SK-N-SH (cell line): ENCODE measurements at regions not wholly inside any gene's neighbourhood (a gene's known extent, or its start where the extent isn't known, plus 50 kb on each side); places are given as distances from the start of the nearest gene placed in this dataset.
A peak's percentile ranks its signal among the peaks of the same experiment; 100 is the strongest.

Experiments
- CTCF ChIA-PET: fragments of 300-600, 350-600 bp; formaldehyde crosslinking; extraction: SDS; loops from one replicate; lab custom pipeline; 2021; lab: Yijun Ruan, JAX
- POLR2A ChIA-PET: fragments of 350-600 bp; sonication (Branson Sonifier 250); formaldehyde crosslinking; extraction: SDS; loops from one replicate; lab custom pipeline; 2020; ENCODE audit warnings: antibody characterized with exemption, inconsistent platforms; lab: Yijun Ruan, JAX
- DNase-seq: peaks from one replicate; pipeline ENCODE4 v3.0.0; 2012
- H2AFZ ChIP-seq: fragments of 200-600 bp; sonication (generic); 2 replicates; pipeline ENCODE4 v1.8.1; 2016; ENCODE audit warnings: antibody characterized with exemption, mild to moderate bottlenecking, low read depth
- H3F3A ChIP-seq: fragments of 200-600 bp; sonication (generic); replicated peaks from 2 replicates; pipeline ENCODE3; 2016; ENCODE audit warnings: antibody characterized with exemption, mild to moderate bottlenecking; ENCODE audit not compliant: insufficient read depth
- H3K27ac ChIP-seq, 2 experiments: fragments of 200-500 bp in 1 of 2; fragments of 200-600 bp in 1 of 2; sonication (Bioruptor generic) in 1 of 2; sonication (generic), shearing (Covaris generic) in 1 of 2; 2 replicates each; pipeline versions ENCODE4 v1.5.1 to v1.6.1; 2014 to 2016; ENCODE audit warnings: low read depth in 2 of 2, inconsistent platforms in 1 of 2, low read length in 1 of 2, mild to moderate bottlenecking in 1 of 2, mixed read lengths in 1 of 2
- H3K27me3 ChIP-seq: fragments of 200-600 bp; sonication (generic), shearing (Covaris generic); 2 replicates; pipeline ENCODE4 v1.6.1; 2016; ENCODE audit warnings: mixed run types; ENCODE audit not compliant: insufficient read depth
- H3K36me3 ChIP-seq, 2 experiments: fragments of 200-500 bp in 1 of 2; fragments of 200-600 bp in 1 of 2; sonication (Bioruptor generic) in 1 of 2; sonication (generic) in 1 of 2; replicated peaks in 1 of 2; 2 replicates each; pipeline versions ENCODE3 to v1.5.1; 2014 to 2016; ENCODE audit warnings: low read length in 1 of 2, mild to moderate bottlenecking in 1 of 2; ENCODE audit not compliant: insufficient read depth in 2 of 2, control insufficient read depth in 1 of 2
- H3K4me1 ChIP-seq, 2 experiments: fragments of 200-500 bp in 1 of 2; fragments of 200-600 bp in 1 of 2; sonication (Bioruptor generic) in 1 of 2; sonication (generic), shearing (Covaris generic) in 1 of 2; 2 replicates each; pipeline versions ENCODE4 v1.5.1 to v1.6.1; 2014 to 2016; ENCODE audit warnings: low read depth in 1 of 2, low read length in 1 of 2, mixed run types in 1 of 2; ENCODE audit not compliant: insufficient read depth in 2 of 2, control insufficient read depth in 1 of 2
- H3K4me2 ChIP-seq: fragments of 200-600 bp; sonication (generic), shearing (Covaris generic); 2 replicates; pipeline ENCODE4 v1.6.1; 2017; ENCODE audit warnings: mixed run types
- H3K4me3 ChIP-seq, 2 experiments: fragments of 200-500 bp in 1 of 2; fragments of 200-600 bp in 1 of 2; sonication (Bioruptor generic) in 1 of 2; sonication (generic), shearing (Covaris generic) in 1 of 2; 2 replicates each; pipeline versions ENCODE4 v1.5.1 to v1.8.1; 2014 to 2016; ENCODE audit warnings: low read depth in 2 of 2, inconsistent platforms in 1 of 2, low read length in 1 of 2, mild to moderate bottlenecking in 1 of 2, mixed read lengths in 1 of 2, moderate library complexity in 1 of 2
- H3K79me2 ChIP-seq: fragments of 200-600 bp; sonication (generic); 2 replicates; pipeline ENCODE4 v1.8.1; 2017; ENCODE audit warnings: mild to moderate bottlenecking; ENCODE audit not compliant: insufficient read depth
- H3K9ac ChIP-seq: fragments of 200-600 bp; sonication (generic); 2 replicates; pipeline ENCODE4 v1.6.1; 2017; ENCODE audit warnings: mixed run types
- H3K9me2 ChIP-seq: fragments of 200-600 bp; sonication (generic); 2 replicates; pipeline ENCODE4 v1.6.1; 2017; ENCODE audit warnings: mixed run types
- H3K9me3 ChIP-seq: fragments of 200-600 bp; sonication (generic); 2 replicates; pipeline ENCODE4 v1.6.1; 2017; ENCODE audit warnings: mixed run types, mild to moderate bottlenecking, moderate library complexity
- H4K20me1 ChIP-seq: fragments of 200-600 bp; sonication (generic); 2 replicates; pipeline ENCODE4 v1.6.1; 2017; ENCODE audit warnings: mild to moderate bottlenecking, mixed run types; ENCODE audit not compliant: insufficient read depth
- EP300 ChIP-seq, 2 experiments: IDR thresholded peaks; 2 replicates each; pipeline versions ENCODE4 v1.4.0 to v1.6.1; 2012; ENCODE audit warnings: borderline replicate concordance in 1 of 2, low read depth in 1 of 2, low read length in 1 of 2
- FOXJ3 ChIP-seq: sonication (generic); formaldehyde crosslinking; IDR thresholded peaks from 2 replicates; pipeline ENCODE4 v1.5.1; 2020; ENCODE audit warnings: mild to moderate bottlenecking, missing genetic modification reagents
- GABPA ChIP-seq: IDR thresholded peaks from 2 replicates; pipeline ENCODE4 v1.4.0; 2012; ENCODE audit warnings: low read depth, mild to moderate bottlenecking
- GATA2 ChIP-seq: sonication (generic); formaldehyde crosslinking; IDR thresholded peaks from 2 replicates; pipeline ENCODE4 v1.5.0; 2020; ENCODE audit warnings: mild to moderate bottlenecking, missing genetic modification reagents
- JUND ChIP-seq: IDR thresholded peaks from 2 replicates; pipeline ENCODE4 v1.4.0; 2012
- MXI1 ChIP-seq: IDR thresholded peaks from 2 replicates; pipeline ENCODE4 v1.6.1; 2012; ENCODE audit warnings: mild to moderate bottlenecking, low read depth, low read length, improper control_type of control experiment
- RAD21 ChIP-seq: IDR thresholded peaks from 2 replicates; pipeline ENCODE4 v1.6.1; 2012; ENCODE audit warnings: mild to moderate bottlenecking, low read length
- RCOR1 ChIP-seq: fragments of 150-350 bp; IDR thresholded peaks from 2 replicates; pipeline ENCODE4 v1.6.1; 2017; ENCODE audit warnings: antibody characterized with exemption, low read length
- RXRA ChIP-seq: IDR thresholded peaks from 2 replicates; pipeline ENCODE4 v1.4.0; 2012; ENCODE audit warnings: low read depth, mild to moderate bottlenecking, borderline replicate concordance
- TAF1 ChIP-seq: IDR thresholded peaks from 2 replicates; pipeline ENCODE4 v1.6.1; 2012; ENCODE audit warnings: low read depth, mild to moderate bottlenecking, low read length, moderate library complexity, borderline replicate concordance
- TCF12 ChIP-seq: IDR thresholded peaks from 2 replicates; pipeline ENCODE4 v1.4.0; 2012
- YY1 ChIP-seq: IDR thresholded peaks from 2 replicates; pipeline ENCODE4 v1.4.0; 2012; ENCODE audit warnings: low read depth, mild to moderate bottlenecking
- WGBS: methylation state at CpG from one replicate; pipeline ENCODE4 v1.1.6; 2017; ENCODE audit warnings: low lambda C conversion rate; 5-methylcytosine and 5-hydroxymethylcytosine counted together
- TF ChIP-seq, protein P1 (sequence below): IDR thresholded peaks from 2 replicates; pipeline ENCODE4 v1.4.0; 2012; ENCODE audit warnings: low read depth, borderline replicate concordance
- TF ChIP-seq, protein P2 (sequence below): IDR thresholded peaks from 2 replicates; pipeline ENCODE4 v1.4.0; 2012; ENCODE audit warnings: low read depth
- TF ChIP-seq, protein P3 (sequence below): fragments of 150-350 bp; IDR thresholded peaks from 2 replicates; pipeline ENCODE4 v1.6.1; 2016; ENCODE audit warnings: mild to moderate bottlenecking, low read depth, low read length
- TF ChIP-seq, protein P4 (sequence below): fragments of 150-350 bp; IDR thresholded peaks from 2 replicates; pipeline ENCODE4 v1.6.1; 2017; ENCODE audit warnings: antibody characterized with exemption, low read length, low read depth, borderline replicate concordance

DNA sequence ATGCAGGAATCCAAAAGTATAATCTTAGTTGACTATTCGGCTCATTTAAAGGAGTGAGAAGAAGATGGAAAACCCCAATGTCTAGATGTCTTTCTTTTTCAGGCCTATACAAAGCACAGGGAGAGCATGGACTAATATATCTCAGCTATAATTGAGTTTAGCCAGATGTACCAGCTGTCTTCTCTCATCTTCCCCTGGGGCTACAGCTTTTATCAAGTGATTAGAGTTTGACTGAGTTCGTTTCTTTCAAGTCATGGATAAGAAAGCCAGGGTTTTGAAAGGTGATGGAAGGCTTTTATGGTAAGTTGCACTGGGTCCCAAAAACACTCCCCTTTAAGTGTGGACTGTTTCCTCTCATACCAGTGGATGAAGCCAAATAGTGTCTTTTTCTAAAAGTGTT is 1172.8 kb upstream of the TENM4 start:
- peak; percentile 54; the same call in 1 of the 2 replicates for TF ChIP-seq FOXJ3
- 0 out of 2 replicates have a peak, but pooled peaks have one; percentile 18 for TF ChIP-seq TCF12
- TF ChIP-seq MXI1: peak; percentile 30; the same call in 1 of the 2 replicates
- no peak for TF ChIP-seq RXRA
- no peak for TF ChIP-seq GABPA
- TF ChIP-seq EP300 (IDR thresholded peaks at IDR 0.05; ENCODE audit: borderline replicate concordance in 1 of 2, low read depth in 1 of 2, low read length in 1 of 2): peak in 1 of 2 experiments; percentile 88; a peak in 2 of 4 replicates
- 0 out of 2 replicates have a peak, but pooled peaks have one; percentile 16 for TF ChIP-seq RAD21
- TF ChIP-seq RCOR1: peak; percentile 85
- peak; percentile 81 for TF ChIP-seq GATA2 (CRISPR knock-in tag)
- TF ChIP-seq YY1: no peak
- TF ChIP-seq, protein P1, sequence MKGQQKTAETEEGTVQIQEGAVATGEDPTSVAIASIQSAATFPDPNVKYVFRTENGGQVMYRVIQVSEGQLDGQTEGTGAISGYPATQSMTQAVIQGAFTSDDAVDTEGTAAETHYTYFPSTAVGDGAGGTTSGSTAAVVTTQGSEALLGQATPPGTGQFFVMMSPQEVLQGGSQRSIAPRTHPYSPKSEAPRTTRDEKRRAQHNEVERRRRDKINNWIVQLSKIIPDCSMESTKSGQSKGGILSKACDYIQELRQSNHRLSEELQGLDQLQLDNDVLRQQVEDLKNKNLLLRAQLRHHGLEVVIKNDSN: no peak
- CTCF ChIA-PET: interaction anchor here (0.7 to 0.8 kb wide), 2 partner anchors 13 to 305 kb away, joined by 3 read pairs; no protein-coding TSS in a partner anchor
- no peak overlapping the region for H3K9ac ChIP-seq
- H3K4me2 ChIP-seq: no peak overlapping the region
- H3K79me2 ChIP-seq: no peaks in the 10 kb centered on the region
- H3K4me3 ChIP-seq: no peak overlapping the region
- POLR2A ChIA-PET: no interaction called here
- no peaks in the 10 kb centered on the region; a peak in 2 of 4 replicates for H3K4me1 ChIP-seq
- H3F3A ChIP-seq: no peaks in the 10 kb centered on the region
- H3K27me3 ChIP-seq: no peaks in the 10 kb centered on the region
- peak; percentile 10 for DNase-seq
- no peaks in the 10 kb centered on the region for H3K36me3 ChIP-seq
- 5% methylated on average over 2 of the region's 2 CpGs for WGBS
- H3K9me2 ChIP-seq: no peaks in the 10 kb centered on the region
- no peak overlapping the region for H3K27ac ChIP-seq
- H4K20me1 ChIP-seq: no peaks in the 10 kb centered on the region
- H3K9me3 ChIP-seq: no peaks in the 10 kb centered on the region
- H2AFZ ChIP-seq: no peak overlapping the region

DNA sequence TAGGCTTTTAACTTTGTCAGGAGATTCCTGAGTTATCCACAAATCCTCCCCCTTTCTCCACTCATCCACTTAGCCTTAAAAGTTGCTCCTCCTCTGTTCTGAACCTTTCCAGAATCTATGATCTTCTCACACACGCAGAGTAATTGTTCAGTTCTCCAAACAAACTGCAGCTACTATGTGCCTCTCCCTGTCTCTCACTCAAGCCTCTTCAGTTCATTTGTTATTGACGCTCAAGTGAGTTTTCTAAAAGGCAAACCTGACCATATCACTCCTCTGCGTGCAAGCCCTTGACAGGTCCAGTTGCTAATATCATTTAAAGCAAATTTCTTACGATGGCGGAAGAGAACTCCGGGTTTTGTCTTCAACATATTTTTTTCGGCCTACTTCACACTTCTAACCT is 1169.7 kb upstream of the TENM4 start:
- H3K27ac ChIP-seq: no peak overlapping the region

More for the DNA sequence above, 1169.7 kb upstream of the TENM4 start:
- Histone ChIP-seq H3F3A (no peaks in the 10 kb centered on the region), H4K20me1 (no peaks in the 10 kb centered on the region)
- DNase-seq: no peak
- TF ChIP-seq TCF12: no peak
- no peak for TF ChIP-seq RCOR1
- TF ChIP-seq, protein P2, sequence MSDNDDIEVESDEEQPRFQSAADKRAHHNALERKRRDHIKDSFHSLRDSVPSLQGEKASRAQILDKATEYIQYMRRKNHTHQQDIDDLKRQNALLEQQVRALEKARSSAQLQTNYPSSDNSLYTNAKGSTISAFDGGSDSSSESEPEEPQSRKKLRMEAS: no peak
- TF ChIP-seq, protein P3, sequence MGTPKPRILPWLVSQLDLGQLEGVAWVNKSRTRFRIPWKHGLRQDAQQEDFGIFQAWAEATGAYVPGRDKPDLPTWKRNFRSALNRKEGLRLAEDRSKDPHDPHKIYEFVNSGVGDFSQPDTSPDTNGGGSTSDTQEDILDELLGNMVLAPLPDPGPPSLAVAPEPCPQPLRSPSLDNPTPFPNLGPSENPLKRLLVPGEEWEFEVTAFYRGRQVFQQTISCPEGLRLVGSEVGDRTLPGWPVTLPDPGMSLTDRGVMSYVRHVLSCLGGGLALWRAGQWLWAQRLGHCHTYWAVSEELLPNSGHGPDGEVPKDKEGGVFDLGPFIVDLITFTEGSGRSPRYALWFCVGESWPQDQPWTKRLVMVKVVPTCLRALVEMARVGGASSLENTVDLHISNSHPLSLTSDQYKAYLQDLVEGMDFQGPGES: no peak
- TF ChIP-seq, protein P4, sequence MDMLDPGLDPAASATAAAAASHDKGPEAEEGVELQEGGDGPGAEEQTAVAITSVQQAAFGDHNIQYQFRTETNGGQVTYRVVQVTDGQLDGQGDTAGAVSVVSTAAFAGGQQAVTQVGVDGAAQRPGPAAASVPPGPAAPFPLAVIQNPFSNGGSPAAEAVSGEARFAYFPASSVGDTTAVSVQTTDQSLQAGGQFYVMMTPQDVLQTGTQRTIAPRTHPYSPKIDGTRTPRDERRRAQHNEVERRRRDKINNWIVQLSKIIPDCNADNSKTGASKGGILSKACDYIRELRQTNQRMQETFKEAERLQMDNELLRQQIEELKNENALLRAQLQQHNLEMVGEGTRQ: no peak
- no peak for TF ChIP-seq TAF1
- no peak for TF ChIP-seq JUND
- TF ChIP-seq, all 33 proteins: peak for 0
- H3K27me3 ChIP-seq: no peaks in the 10 kb centered on the region
- ChIA-PET CTCF (no interaction called here), POLR2A (no interaction called here)
- no peak overlapping the region for H3K4me2 ChIP-seq
- no peaks in the 10 kb centered on the region for H3K9me2 ChIP-seq
- H3K4me3 ChIP-seq: no peak overlapping the region
- H3K9ac ChIP-seq: no peak overlapping the region
- no peaks in the 10 kb centered on the region for H3K9me3 ChIP-seq
- H3K36me3 ChIP-seq: no peaks in the 10 kb centered on the region
- H2AFZ ChIP-seq: no peak overlapping the region
- H3K4me1 ChIP-seq: no peaks in the 10 kb centered on the region; a peak in 2 of 4 replicates
- no peaks in the 10 kb centered on the region for H3K79me2 ChIP-seq
- 49% methylated on average over 7 of the region's 7 CpGs for WGBS
